22Rv1 (cell line): ENCODE measurements at regions not wholly inside any gene's neighbourhood (a gene's known extent, or its start where the extent isn't known, plus 50 kb on each side); places are given as distances from the start of the nearest gene placed in this dataset.

Source experiments
- ZFX ChIP-seq: fragments of 450-650 bp; IDR thresholded peaks from 2 replicates; pipeline ENCODE4 v1.6.1; 2017; ENCODE audit warnings: antibody characterized with exemption, borderline replicate concordance
- TF ChIP-seq, protein P1 (sequence below): fragments of 450-650 bp; IDR thresholded peaks from 2 replicates; pipeline ENCODE4 v1.5.1; 2017; ENCODE audit warnings: mild to moderate bottlenecking

DNA sequence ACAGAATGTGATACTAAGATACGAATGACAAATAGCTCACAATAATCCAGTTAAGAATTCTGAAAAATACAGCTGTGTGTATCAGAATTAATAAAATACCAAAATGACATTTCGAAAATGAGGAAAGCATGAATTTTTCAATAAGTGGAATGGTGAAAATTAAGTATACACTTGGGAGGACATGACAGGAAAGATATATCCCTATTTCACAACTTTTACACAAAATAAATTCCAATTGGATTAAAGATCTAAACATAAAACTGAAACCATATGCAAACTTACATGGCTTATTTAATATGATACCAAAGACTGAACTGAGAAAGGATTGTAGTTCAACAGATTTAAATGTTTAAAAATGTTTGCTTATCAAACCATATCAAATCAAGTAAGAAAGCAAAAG is 510.4 kb upstream of the ADAMTS5 start:
- TF ChIP-seq, protein P1, sequence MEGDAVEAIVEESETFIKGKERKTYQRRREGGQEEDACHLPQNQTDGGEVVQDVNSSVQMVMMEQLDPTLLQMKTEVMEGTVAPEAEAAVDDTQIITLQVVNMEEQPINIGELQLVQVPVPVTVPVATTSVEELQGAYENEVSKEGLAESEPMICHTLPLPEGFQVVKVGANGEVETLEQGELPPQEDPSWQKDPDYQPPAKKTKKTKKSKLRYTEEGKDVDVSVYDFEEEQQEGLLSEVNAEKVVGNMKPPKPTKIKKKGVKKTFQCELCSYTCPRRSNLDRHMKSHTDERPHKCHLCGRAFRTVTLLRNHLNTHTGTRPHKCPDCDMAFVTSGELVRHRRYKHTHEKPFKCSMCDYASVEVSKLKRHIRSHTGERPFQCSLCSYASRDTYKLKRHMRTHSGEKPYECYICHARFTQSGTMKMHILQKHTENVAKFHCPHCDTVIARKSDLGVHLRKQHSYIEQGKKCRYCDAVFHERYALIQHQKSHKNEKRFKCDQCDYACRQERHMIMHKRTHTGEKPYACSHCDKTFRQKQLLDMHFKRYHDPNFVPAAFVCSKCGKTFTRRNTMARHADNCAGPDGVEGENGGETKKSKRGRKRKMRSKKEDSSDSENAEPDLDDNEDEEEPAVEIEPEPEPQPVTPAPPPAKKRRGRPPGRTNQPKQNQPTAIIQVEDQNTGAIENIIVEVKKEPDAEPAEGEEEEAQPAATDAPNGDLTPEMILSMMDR, result no peak
- TF ChIP-seq ZFX, result no peak
